Spleen (tissue), 11 donors: ENCODE measurements at regions not wholly inside any gene's neighbourhood (a gene's known extent, or its start where the extent isn't known, plus 50 kb on each side); places are given as distances from the start of the nearest gene placed in this dataset.

Source experiments
- DNase-seq: peaks from one replicate; pipeline ENCODE4 v3.0.0-alpha.2; 2020
- H3K27ac ChIP-seq, 8 donors: fragments of 200-600 bp; sonication (generic) in 7 of 8; 1 replicate in 4 of 8; 2 replicates in 4 of 8; pipeline versions ENCODE4 v1.5.0 to v1.8.0; 2016 to 2021; ENCODE audit warnings: inconsistent platforms in 4 of 8, mild to moderate bottlenecking in 4 of 8, moderate library complexity in 1 of 8
- H3K27me3 ChIP-seq, 7 donors: fragments of 200-600 bp; sonication (generic) in 6 of 7; replicated peaks in 1 of 7; 1 replicate in 4 of 7; 2 replicates in 3 of 7; pipeline versions ENCODE4 v1.5.0 to v1.8.0; 2016 to 2021; ENCODE audit warnings: inconsistent platforms in 3 of 7, mild to moderate bottlenecking in 1 of 7
- H3K36me3 ChIP-seq, 6 donors: fragments of 200-600 bp; sonication (generic) in 5 of 6; 1 replicate in 4 of 6; 2 replicates in 2 of 6; pipeline versions ENCODE4 v1.5.0 to v1.8.0; 2016 to 2021; ENCODE audit warnings: inconsistent platforms in 2 of 6
- H3K4me1 ChIP-seq, 6 donors: fragments of 200-600 bp; sonication (generic) in 5 of 6; 1 replicate in 3 of 6; 2 replicates in 3 of 6; pipeline versions ENCODE4 v1.5.0 to v1.8.0; 2016 to 2021; ENCODE audit warnings: inconsistent platforms in 3 of 6
- H3K4me3 ChIP-seq, 8 donors: fragments of 200-600 bp; sonication (generic) in 7 of 8; 1 replicate in 4 of 8; 2 replicates in 4 of 8; pipeline versions ENCODE4 v1.5.0 to v1.8.0; 2016 to 2021; ENCODE audit warnings: inconsistent platforms in 4 of 8, mild to moderate bottlenecking in 4 of 8, moderate library complexity in 2 of 8
- H3K9me3 ChIP-seq, 8 donors: fragments of 200-600 bp; sonication (generic) in 7 of 8; 1 replicate in 4 of 8; 2 replicates in 4 of 8; pipeline versions ENCODE4 v1.5.0 to v1.8.0; 2016 to 2021; ENCODE audit warnings: inconsistent platforms in 4 of 8
- CTCF ChIP-seq, 11 experiments: fragments of 200-600 bp in 7 of 11; fragments of 450-650 bp in 4 of 11; sonication (generic) in 4 of 11; IDR thresholded peaks in 8 of 11; conservative IDR thresholded peaks in 3 of 11; 1 replicate in 7 of 11; 2 replicates in 4 of 11; pipeline versions ENCODE4 v1.4.0 to v1.8.0; 2016 to 2021; ENCODE audit warnings: antibody characterized with exemption in 11 of 11, inconsistent platforms in 4 of 11, mild to moderate bottlenecking in 1 of 11
- POLR2A ChIP-seq, 3 donors: fragments of 450-650 bp; IDR thresholded peaks; one replicate each; pipeline ENCODE4 v1.5.1; 2017; ENCODE audit warnings: antibody characterized with exemption in 3 of 3, mild to moderate bottlenecking in 1 of 3
- POLR2AphosphoS5 ChIP-seq, 3 donors: sonication (generic); formaldehyde crosslinking; IDR thresholded peaks; one replicate each; pipeline ENCODE4 v1.5.1; 2017; ENCODE audit warnings: antibody characterized with exemption in 3 of 3
- WGBS, 5 donors: extraction: QIAGEN DNeasy Blood & Tissue Kit in 3 of 5; methylation state at CpG; one replicate each; pipeline versions ENCODE4 v1.1.5 to v1.1.7; 2013 to 2018; 5-methylcytosine and 5-hydroxymethylcytosine counted together
- intact Hi-C: fragments of 100-400 bp; cut with DNase I; formaldehyde crosslinking; loops from one replicate; pipeline ENCODE4 v1.15.0; 2023; ENCODE audit warnings: low total_unique reads
- donor health status: healthy with polysubstance abuse.
- donor health status: DM: no; HTN: no; CAD: no; lungs with moderate emphysema.
- donor health status: DM: no; HTN: no; CAD: no.
- donor health status: Bipolar disorder and iron deficiency.
- donor health status: healthy.
- donor health status: DM: no; HTN: no; CAD: no.
- donor health status: DM: yes; HTN: yes; CAD: no.

DNA sequence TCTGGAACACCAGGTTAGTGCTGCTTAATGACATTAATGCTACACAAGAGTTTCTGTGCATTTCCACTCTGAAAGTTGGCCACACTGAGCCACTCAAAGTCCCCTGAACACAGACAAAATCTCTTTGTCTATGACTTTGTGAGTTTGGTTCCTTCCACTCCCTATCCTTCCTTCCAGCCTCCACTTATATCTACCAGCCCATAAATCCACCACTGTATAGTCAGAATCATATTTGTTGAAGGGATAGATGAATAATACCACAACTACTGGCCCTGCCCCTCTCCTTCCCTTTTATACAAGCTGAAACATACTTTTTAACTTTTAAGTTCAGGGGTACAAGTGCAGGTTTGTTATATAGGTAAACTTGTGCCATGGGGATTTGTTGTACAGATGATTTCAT, 127.5 kb downstream of the ABHD5 start:
- no peaks in the 10 kb centered on the region for H3K9me3 ChIP-seq
- no peak overlapping the region for H3K27ac ChIP-seq
- no peak for DNase-seq
- intact Hi-C loops, result no loop called here
- H3K36me3 ChIP-seq, result no peaks in the 10 kb centered on the region
- no peak overlapping the region for H3K4me3 ChIP-seq
- peaks cover 0 to 9% (median 0%) of the 10 kb centered on the region in 6 donors for H3K4me1 ChIP-seq
- H3K27me3 ChIP-seq, result peaks cover 0 to 5% (median 0%) of the 10 kb centered on the region in 7 donors
- no peak for TF ChIP-seq POLR2A (IDR thresholded peaks at IDR 0.05)
- no peak for TF ChIP-seq CTCF (IDR thresholded peaks at IDR 0.05 in 8 of 11, conservative IDR thresholded peaks at IDR 0.05 in 3 of 11)
- TF ChIP-seq POLR2AphosphoS5 (IDR thresholded peaks at IDR 0.05), result no peak

DNA sequence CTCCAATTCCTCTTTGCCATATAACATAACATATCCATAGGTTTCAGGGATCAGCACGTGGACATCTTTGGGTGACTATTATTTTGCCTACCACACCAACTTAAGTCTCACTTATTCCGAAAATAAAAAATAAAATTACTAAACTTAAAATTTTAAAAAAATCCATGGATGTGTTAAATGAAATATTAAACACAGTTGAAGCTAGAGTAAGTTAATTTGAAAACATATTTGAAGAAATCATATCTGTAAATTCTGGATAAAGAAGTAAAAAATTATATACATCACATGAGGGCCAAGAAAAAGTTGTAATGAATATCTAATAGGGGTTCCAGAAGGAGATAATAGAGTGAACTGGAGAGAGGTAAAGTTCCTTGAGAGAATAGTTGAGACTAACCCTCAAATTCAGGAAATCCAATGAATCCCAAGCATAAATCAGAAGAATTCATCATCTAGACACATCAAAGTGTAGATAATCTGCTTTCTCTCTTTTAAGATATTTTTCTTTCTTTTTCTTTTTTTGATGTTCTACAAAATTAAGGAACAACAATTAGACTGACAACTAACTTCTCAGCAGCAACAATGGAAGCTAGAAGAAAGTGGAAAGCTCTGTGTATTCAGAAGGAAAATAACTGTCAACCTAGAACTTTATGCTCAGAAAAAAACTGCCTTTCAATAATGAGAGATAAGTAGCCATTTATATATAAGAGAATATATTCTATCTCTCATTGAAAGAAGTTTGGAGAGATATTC, 147.4 kb downstream of the ABHD5 start:
- no peak overlapping the region for H3K4me3 ChIP-seq
- intact Hi-C loops, result no loop called here
- DNase-seq, result no peak
- H3K9me3 ChIP-seq, result peaks cover 5 to 33% (median 25%) of the 10 kb centered on the region in 8 donors
- TF ChIP-seq CTCF (IDR thresholded peaks at IDR 0.05 in 8 of 11, conservative IDR thresholded peaks at IDR 0.05 in 3 of 11) (no peak), POLR2A (IDR thresholded peaks at IDR 0.05) (no peak), POLR2AphosphoS5 (IDR thresholded peaks at IDR 0.05) (no peak)
- H3K4me1 ChIP-seq, result no peaks in the 10 kb centered on the region
- H3K27ac ChIP-seq, result no peak overlapping the region
- WGBS, 5 donors, result 26 to 36% (median 29%) methylated on average over 2 of the region's 2 CpGs
- H3K36me3 ChIP-seq, result no peaks in the 10 kb centered on the region
- H3K27me3 ChIP-seq, result peaks cover 0 to 10% (median 0%) of the 10 kb centered on the region in 7 donors

- Histone ChIP-seq H3K27me3 (peaks cover 0 to 16% (median 0%) of the 10 kb centered on the region in 7 donors), H3K27ac (no peak overlapping the region), H3K4me3 (no peak overlapping the region), H3K9me3 (peaks cover 5 to 33% (median 25%) of the 10 kb centered on the region in 8 donors), H3K4me1 (no peaks in the 10 kb centered on the region), H3K36me3 (no peaks in the 10 kb centered on the region)
- no peak for DNase-seq
- 85 to 97% (median 93%) methylated on average over 1 of the region's 1 CpG for WGBS, 5 donors
- TF ChIP-seq POLR2A (IDR thresholded peaks at IDR 0.05) (no peak), POLR2AphosphoS5 (IDR thresholded peaks at IDR 0.05) (no peak), CTCF (IDR thresholded peaks at IDR 0.05 in 8 of 11, conservative IDR thresholded peaks at IDR 0.05 in 3 of 11) (no peak)
- intact Hi-C loops, result no loop called here
These were observed 148.1 kb downstream of the ABHD5 start for GRCh38 chr3:43838877-43839276.

- TF ChIP-seq POLR2A (IDR thresholded peaks at IDR 0.05), result no peak
- TF ChIP-seq POLR2AphosphoS5 (IDR thresholded peaks at IDR 0.05), result no peak
- no peak for TF ChIP-seq CTCF (IDR thresholded peaks at IDR 0.05 in 8 of 11, conservative IDR thresholded peaks at IDR 0.05 in 3 of 11)
- Histone ChIP-seq H3K27ac (no peak overlapping the region), H3K27me3 (peaks cover 0 to 10% (median 0%) of the 10 kb centered on the region in 7 donors), H3K36me3 (no peaks in the 10 kb centered on the region), H3K9me3 (peaks cover 2 to 51% (median 41%) of the 10 kb centered on the region in 8 donors), H3K4me3 (no peak overlapping the region), H3K4me1 (no peaks in the 10 kb centered on the region)
- intact Hi-C loops, result no loop called here
- no peak for DNase-seq
- WGBS, 5 donors, result 79 to 96% (median 92%) methylated on average over 3 to 4 of the region's 4 CpGs
These were observed 152.6 kb downstream of the ABHD5 start for GRCh38 chr3:43843386-43843785.
